ENCODE measurements at regions not wholly inside any gene's neighbourhood (a gene's known extent, or its start where the extent isn't known, plus 50 kb on each side); places are given as distances from the start of the nearest gene placed in this dataset.
"Not testable (repeated sequence)": the region's sequence is repeated elsewhere in the genome, so short reads cannot be mapped to it uniquely, and the experiment has no call there.

GRCh38 chr6:112571488-112572270 lies 224.5 kb downstream of the RFPL4B start:
- DNase-seq: no peak
- no peak for ATAC-seq
- no peak overlapping the region for H3K4me3 Mint-ChIP-seq
- no peak overlapping the region for H3K27ac Mint-ChIP-seq
- H3K4me1 Mint-ChIP-seq: no peaks in the 10 kb centered on the region
- no peaks in the 10 kb centered on the region for H3K27me3 Mint-ChIP-seq
- H3K9me3 Mint-ChIP-seq: no peaks in the 10 kb centered on the region

- no peaks in the 10 kb centered on the region for H3K4me1 Mint-ChIP-seq
- no peaks in the 10 kb centered on the region for H3K9me3 Mint-ChIP-seq
- no peaks in the 10 kb centered on the region for H3K27me3 Mint-ChIP-seq
- no peak for ATAC-seq
- no peak for DNase-seq
- H3K4me3 Mint-ChIP-seq: no peak overlapping the region
- H3K27ac Mint-ChIP-seq: no peak overlapping the region
These were observed 227.1 kb downstream of the RFPL4B start for GRCh38 chr6:112574190-112574589.

- no peak for ATAC-seq
- Mint-ChIP-seq H3K27ac (no peak overlapping the region), H3K27me3 (no peaks in the 10 kb centered on the region), H3K4me3 (no peak overlapping the region), H3K9me3 (no peaks in the 10 kb centered on the region), H3K4me1 (no peaks in the 10 kb centered on the region)
- no peak for DNase-seq
These were observed 228.2 kb downstream of the RFPL4B start for GRCh38 chr6:112575309-112575834.

DNA sequence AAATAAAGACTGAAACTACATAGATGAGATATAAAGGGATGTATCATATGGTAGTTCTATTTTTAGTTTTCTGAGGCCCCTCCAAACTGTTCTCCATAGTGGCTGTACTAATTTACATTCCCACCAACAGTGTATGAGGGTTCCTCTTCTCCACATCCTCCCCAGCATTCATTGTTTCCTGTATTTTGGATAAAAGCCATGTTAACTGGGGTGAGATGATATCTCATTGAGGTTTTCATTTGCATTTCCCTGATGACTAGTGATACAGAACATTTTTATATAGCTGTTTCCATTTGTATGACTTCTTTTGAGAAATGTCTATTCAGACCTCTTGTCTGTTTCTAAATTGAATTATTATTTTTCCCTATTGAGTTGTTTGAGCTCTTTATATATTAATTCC lies 229.3 kb downstream of the RFPL4B start:
- Mint-ChIP-seq H3K4me1 (no peaks in the 10 kb centered on the region), H3K4me3 (no peak overlapping the region), H3K9me3 (no peaks in the 10 kb centered on the region), H3K27me3 (no peaks in the 10 kb centered on the region), H3K27ac (no peak overlapping the region)
- DNase-seq: no peak
- no peak for ATAC-seq

- ATAC-seq: no peak
- H3K4me3 Mint-ChIP-seq: no peak overlapping the region
- no peaks in the 10 kb centered on the region for H3K27me3 Mint-ChIP-seq
- H3K27ac Mint-ChIP-seq: no peak overlapping the region
- no peak for DNase-seq
- no peaks in the 10 kb centered on the region for H3K4me1 Mint-ChIP-seq
- H3K9me3 Mint-ChIP-seq: no peaks in the 10 kb centered on the region
These were observed 232.5 kb downstream of the RFPL4B start for GRCh38 chr6:112579601-112580000.

GRCh38 chr6:112581015-112581414 lies 233.9 kb downstream of the RFPL4B start:
- Mint-ChIP-seq H3K4me3 (no peak overlapping the region), H3K9me3 (no peaks in the 10 kb centered on the region)

GRCh38 chr6:112590326-112590725 lies 243.2 kb downstream of the RFPL4B start:
- Mint-ChIP-seq H3K27ac (no peak overlapping the region), H3K9me3 (no peaks in the 10 kb centered on the region), H3K27me3 (no peaks in the 10 kb centered on the region), H3K4me3 (no peak overlapping the region), H3K4me1 (no peaks in the 10 kb centered on the region)
- no peak for DNase-seq
- ATAC-seq: no peak

More at GRCh38 chr6:112581015-112581414, 233.9 kb downstream of the RFPL4B start:
- no peak overlapping the region for H3K27ac Mint-ChIP-seq
- H3K27me3 Mint-ChIP-seq: no peaks in the 10 kb centered on the region
- DNase-seq (no peak), ATAC-seq (no peak)
- no peaks in the 10 kb centered on the region for H3K4me1 Mint-ChIP-seq

DNA sequence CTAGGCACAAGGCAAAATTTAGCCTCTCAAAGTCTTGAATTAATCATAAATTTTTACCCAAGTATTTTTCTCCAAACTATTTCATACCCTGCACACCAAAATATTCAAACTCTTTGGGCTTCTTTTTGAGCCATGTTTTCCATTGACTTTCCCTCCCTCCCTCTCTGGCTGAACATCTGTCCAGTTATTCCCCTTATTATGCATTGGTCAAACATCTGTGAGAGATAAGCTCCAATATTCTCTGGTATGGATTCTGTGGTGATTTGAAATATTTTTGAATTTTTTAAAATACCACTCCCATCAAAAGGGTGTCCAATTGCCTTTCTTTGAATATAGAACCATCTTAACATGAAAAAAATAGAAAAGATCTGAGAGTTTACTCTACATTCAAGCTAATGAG lies 244.2 kb downstream of the RFPL4B start:
- DNase-seq: no peak
- Mint-ChIP-seq H3K9me3 (no peaks in the 10 kb centered on the region), H3K4me3 (no peak overlapping the region), H3K4me1 (no peaks in the 10 kb centered on the region), H3K27me3 (no peaks in the 10 kb centered on the region), H3K27ac (no peak overlapping the region)
- ATAC-seq: no peak

- H3K9me3 Mint-ChIP-seq: no peaks in the 10 kb centered on the region
- no peaks in the 10 kb centered on the region for H3K27me3 Mint-ChIP-seq
- no peak overlapping the region for H3K27ac Mint-ChIP-seq
- no peak overlapping the region for H3K4me3 Mint-ChIP-seq
- ATAC-seq (no peak), DNase-seq (no peak)
- no peaks in the 10 kb centered on the region for H3K4me1 Mint-ChIP-seq
These were observed 245.0 kb downstream of the RFPL4B start for GRCh38 chr6:112592159-112592558.

GRCh38 chr6:112594886-112595594 lies 247.9 kb downstream of the RFPL4B start:
- ATAC-seq: no peak
- Mint-ChIP-seq H3K4me3 (no peak overlapping the region), H3K27me3 (no peaks in the 10 kb centered on the region), H3K9me3 (peaks cover 0 to 5% of the 10 kb centered on the region in 2 donors), H3K27ac (no peak overlapping the region), H3K4me1 (no peaks in the 10 kb centered on the region)
- DNase-seq: no peak

DNA sequence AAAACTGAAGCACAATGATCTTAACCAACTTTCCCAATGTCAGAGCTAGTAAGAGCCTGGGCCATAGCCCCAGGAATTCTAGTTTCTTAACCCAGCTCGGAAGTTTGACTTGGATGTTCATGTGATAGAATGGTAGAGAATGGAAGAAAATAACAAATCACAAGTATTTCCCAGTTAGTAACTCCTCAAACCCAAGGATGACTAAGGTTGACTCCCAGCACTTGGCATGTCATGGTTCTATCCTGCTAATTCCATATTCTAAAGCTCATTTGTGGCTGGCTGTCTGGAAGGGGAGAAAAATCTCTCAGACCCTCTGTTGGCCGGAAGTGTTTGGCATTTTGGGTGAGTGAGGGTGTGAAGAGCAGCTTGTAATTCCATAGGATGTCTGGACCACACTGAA lies 248.7 kb downstream of the RFPL4B start:
- DNase-seq (no peak), ATAC-seq (no peak)
- no peak overlapping the region for H3K27ac Mint-ChIP-seq
- peaks cover 0 to 5% of the 10 kb centered on the region in 2 donors for H3K9me3 Mint-ChIP-seq
- H3K4me1 Mint-ChIP-seq: no peaks in the 10 kb centered on the region
- no peaks in the 10 kb centered on the region for H3K27me3 Mint-ChIP-seq
- no peak overlapping the region for H3K4me3 Mint-ChIP-seq

- Mint-ChIP-seq H3K4me1 (no peaks in the 10 kb centered on the region), H3K4me3 (no peak overlapping the region), H3K9me3 (peaks cover 0 to 5% of the 10 kb centered on the region in 2 donors), H3K27me3 (no peaks in the 10 kb centered on the region), H3K27ac (no peak overlapping the region)
- DNase-seq (no peak), ATAC-seq (no peak)
These were observed 250.0 kb downstream of the RFPL4B start for GRCh38 chr6:112597176-112597575.

DNA sequence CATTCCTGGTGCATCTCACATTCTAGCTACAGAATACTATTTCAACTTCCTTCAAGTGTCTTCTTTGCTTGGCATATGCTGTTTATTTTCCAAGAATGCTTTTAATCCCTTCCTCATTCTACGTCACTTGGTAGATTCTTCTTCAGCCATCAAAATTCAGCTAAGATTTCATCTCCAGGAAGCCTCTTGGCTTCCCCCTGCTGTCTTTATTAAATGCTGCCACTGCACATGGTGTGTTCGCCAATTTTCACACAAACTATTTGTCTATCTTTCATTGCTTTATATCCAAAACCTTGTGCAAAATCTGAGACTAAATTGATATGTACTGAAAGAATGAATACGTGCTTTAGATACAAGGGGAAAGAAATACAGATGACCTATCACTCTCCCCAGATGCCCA lies 253.0 kb downstream of the RFPL4B start:
- peaks cover 0 to 5% of the 10 kb centered on the region in 2 donors for H3K9me3 Mint-ChIP-seq
- H3K27me3 Mint-ChIP-seq: no peaks in the 10 kb centered on the region
- no peak for ATAC-seq
- H3K27ac Mint-ChIP-seq: no peak overlapping the region
- no peak for DNase-seq
- H3K4me1 Mint-ChIP-seq: no peaks in the 10 kb centered on the region
- no peak overlapping the region for H3K4me3 Mint-ChIP-seq

GRCh38 chr6:112603726-112604125 lies 256.6 kb downstream of the RFPL4B start:
- H3K9me3 Mint-ChIP-seq: peaks cover 8 to 12% of the 10 kb centered on the region in 2 donors
- H3K27ac Mint-ChIP-seq: no peak overlapping the region
- no peak overlapping the region for H3K4me3 Mint-ChIP-seq
- no peaks in the 10 kb centered on the region for H3K27me3 Mint-ChIP-seq
- DNase-seq (no peak), ATAC-seq (no peak)
- no peaks in the 10 kb centered on the region for H3K4me1 Mint-ChIP-seq

DNA sequence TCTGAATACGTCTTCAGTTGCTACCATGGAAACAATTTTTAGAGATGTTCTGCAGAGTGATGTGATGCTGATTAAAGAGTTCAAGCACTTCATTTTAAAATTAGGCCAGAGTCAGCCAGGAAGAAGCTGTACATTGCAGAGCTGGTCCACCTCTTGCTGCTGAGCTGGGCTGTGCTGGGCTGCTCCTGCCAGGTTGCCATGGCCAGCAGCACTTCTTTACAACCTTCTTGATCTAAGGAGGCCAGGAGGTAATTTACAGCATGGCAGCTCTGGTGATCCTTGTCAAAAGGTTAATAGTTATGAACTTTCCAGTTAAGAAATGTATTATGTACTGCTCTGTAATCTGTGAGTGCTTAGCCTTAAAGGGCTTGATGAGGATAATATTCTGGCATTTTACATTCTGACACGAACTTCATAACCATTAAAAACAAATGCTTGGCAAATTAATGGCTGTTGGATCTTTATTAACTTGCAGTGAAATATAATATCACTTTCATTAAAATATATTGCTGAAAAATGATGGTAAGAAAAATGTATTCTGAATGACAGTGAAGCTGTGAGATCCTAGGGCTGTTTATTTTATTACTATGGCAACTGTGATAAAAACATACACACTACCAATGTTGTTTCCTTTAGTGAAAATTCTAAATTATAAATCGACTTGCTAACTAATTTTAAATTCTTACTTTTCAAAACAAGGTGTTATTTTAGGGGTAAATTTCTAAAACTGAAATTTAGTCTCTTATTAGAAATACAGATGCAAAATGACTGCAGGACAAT lies 259.7 kb downstream of the RFPL4B start:
- Mint-ChIP-seq H3K4me1 (no peaks in the 10 kb centered on the region), H3K27ac (no peak overlapping the region)

DNA sequence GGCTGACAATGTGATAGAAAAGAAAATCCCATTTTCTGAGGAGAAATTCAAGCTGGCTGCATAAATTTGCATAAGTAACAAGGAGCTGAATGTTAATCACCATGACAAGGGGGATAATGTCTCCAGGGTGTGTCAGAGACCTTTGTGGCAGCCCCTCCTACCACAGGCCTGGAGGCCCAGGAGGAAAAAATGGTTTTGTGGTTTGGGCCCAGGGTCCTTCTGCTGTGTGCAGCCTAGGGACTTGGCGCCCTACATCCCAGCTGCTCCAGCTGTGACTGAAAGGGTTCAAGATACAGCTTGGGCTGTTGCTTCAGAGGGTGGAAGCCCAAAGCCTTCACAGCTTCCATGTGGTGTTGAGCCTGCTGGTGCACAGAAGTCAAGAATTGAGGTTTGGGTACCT lies 261.8 kb downstream of the RFPL4B start:
- peaks cover 18 to 23% of the 10 kb centered on the region in 2 donors for H3K9me3 Mint-ChIP-seq
- not testable (repeated sequence) for H3K27me3 Mint-ChIP-seq, H3K27ac Mint-ChIP-seq, H3K4me3 Mint-ChIP-seq, H3K4me1 Mint-ChIP-seq, DNase-seq, ATAC-seq

More for the DNA sequence above, 259.7 kb downstream of the RFPL4B start:
- Mint-ChIP-seq H3K4me3 (no peak overlapping the region), H3K9me3 (peaks cover 10 to 17% of the 10 kb centered on the region in 2 donors), H3K27me3 (no peaks in the 10 kb centered on the region)
- DNase-seq (no peak), ATAC-seq (no peak)

All from stimulated activated naive CD8-positive, alpha-beta T cell treated with anti-CD3 and anti-CD28 coated beads, Interleukin-15, amount 100 ng/mL, for 72 hours (primary cell).